ENCODE measurements at regions not wholly inside any gene's neighbourhood (a gene's known extent, or its start where the extent isn't known, plus 50 kb on each side); places are given as distances from the start of the nearest gene placed in this dataset.

GRCh38 chr2:121881950-121882349 is 126.5 kb downstream of the TSN start:
- no peak for TF ChIP-seq SRSF3 (IDR thresholded peaks at IDR 0.05; ENCODE audit: insufficient read depth, low read length)
- no peak for TF ChIP-seq ZC3H8 (IDR thresholded peaks at IDR 0.05)
- TF ChIP-seq KDM2B (CRISPR knock-in tag; IDR thresholded peaks at IDR 0.05) = no peak
- no peak for TF ChIP-seq ELK3 (CRISPR knock-in tag; IDR thresholded peaks at IDR 0.05)
- no peak for TF ChIP-seq TCF15 (CRISPR knock-in tag; IDR thresholded peaks at IDR 0.05)
- no peak for TF ChIP-seq CC2D1A (IDR thresholded peaks at IDR 0.05)
- TF ChIP-seq ZNF668 (CRISPR knock-in tag; IDR thresholded peaks at IDR 0.05) = no peak
- no peak for TF ChIP-seq NCOA1 (IDR thresholded peaks at IDR 0.05; ENCODE audit: low read depth)
- TF ChIP-seq ZNF57 (CRISPR knock-in tag; IDR thresholded peaks at IDR 0.05) = no peak
- TF ChIP-seq E2F6 (IDR thresholded peaks at IDR 0.05; ENCODE audit: borderline replicate concordance in 1 of 2, extremely low read depth in 1 of 2, insufficient read depth in 1 of 2, insufficient read length in 1 of 2, low read depth in 1 of 2, low read length in 1 of 2, poor library complexity in 1 of 2, severe bottlenecking in 1 of 2) = no peak
- no peak for TF ChIP-seq CBX1 (IDR thresholded peaks at IDR 0.05; ENCODE audit: low read depth)
- no TSS peak for BruUV-seq (replicated peaks)

More at GRCh38 chr2:121881950-121882349, 126.5 kb downstream of the TSN start:
- H3K4me2 ChIP-seq (ENCODE audit: insufficient read depth, low read length) = no peak overlapping the region
- H4K20me1 ChIP-seq (replicated peaks; ENCODE audit: control insufficient read depth, insufficient read depth, low read length) = no peaks in the 10 kb centered on the region
- peaks cover 0 to 9% of the 10 kb centered on the region in 2 experiments; a peak in 3 of 5 replicates for H3K4me1 ChIP-seq (replicated peaks in 1 of 2; ENCODE audit: control insufficient read depth in 2 of 2, insufficient read depth in 2 of 2, low read length in 2 of 2)
- H3K36me3 ChIP-seq (ENCODE audit: control insufficient read depth, insufficient read depth, low read length) = no peaks in the 10 kb centered on the region
- FAIRE-seq (no peak), DNase-seq (ENCODE audit: extremely low read depth in 1 of 4, low spot score in 3 of 4) (no peak), ATAC-seq (no peak)
- H3K27ac ChIP-seq (ENCODE audit: extremely low read depth, low read depth, low read length) = no peak overlapping the region
- in situ Hi-C loops (cut with MboI) (no loop called here), intact Hi-C loops (cut with micrococcal nuclease) (no loop called here)
- no peaks in the 10 kb centered on the region for H3K9me3 ChIP-seq (replicated peaks; ENCODE audit: control insufficient read depth, insufficient read depth, low read depth, low read length)
- H3K79me2 ChIP-seq (ENCODE audit: control insufficient read depth, insufficient read depth, low read length) = no peaks in the 10 kb centered on the region
- H3K9me1 ChIP-seq (ENCODE audit: control insufficient read depth, insufficient read depth, low read length) = no peaks in the 10 kb centered on the region
- 3% methylated on average over 4 of the region's 4 CpGs for WGBS (ENCODE audit: insufficient coverage, low coverage, missing lambda C conversion rate)
- H3K9ac ChIP-seq (ENCODE audit: insufficient read depth in 1 of 2, low read depth in 2 of 2, low read length in 2 of 2) = no peak overlapping the region
- no peak overlapping the region for H2AFZ ChIP-seq (ENCODE audit: low read depth, low read length)
- peaks cover 0 to 15% of the 10 kb centered on the region in 2 experiments; a peak in 4 of 5 replicates for H3K27me3 ChIP-seq (ENCODE audit: control insufficient read depth in 2 of 2, insufficient read depth in 2 of 2, low read length in 2 of 2)
- ChIA-PET CTCF (ENCODE audit: low intra/inter-chr PET ratio) (no interaction called here), POLR2A (interaction anchor here (0.7 to 1.2 kb wide), 3 partner anchors 9 to 20 kb away, joined by 3 read pairs; no protein-coding TSS in a partner anchor)
- no peak overlapping the region for H3K4me3 ChIP-seq
